Coronary artery (tissue), 2 donors: ENCODE measurements at regions not wholly inside any gene's neighbourhood (a gene's known extent, or its start where the extent isn't known, plus 50 kb on each side); places are given as distances from the start of the nearest gene placed in this dataset.
"Not testable (repeated sequence)": the region's sequence is repeated elsewhere in the genome, so short reads cannot be mapped to it uniquely, and the experiment has no call there.

ENCODE experiments used
- DNase-seq: peaks from one replicate; pipeline ENCODE4 v3.0.0-alpha.2; 2017; ENCODE audit warnings: low spot score
- H3K27ac ChIP-seq, 2 donors: fragments of 200-600 bp; sonication (generic); one replicate each; pipeline ENCODE4 v1.5.1; 2016 to 2019
- H3K4me3 ChIP-seq: fragments of 200-600 bp; sonication (generic); 2 replicates; pipeline ENCODE4 v1.5.1; 2016; ENCODE audit warnings: mild to moderate bottlenecking, moderate library complexity
- CTCF ChIP-seq: fragments of 200-600 bp; sonication (generic); IDR thresholded peaks from one replicate; pipeline ENCODE4 v1.5.1; 2019; ENCODE audit warnings: antibody characterized with exemption

DNA sequence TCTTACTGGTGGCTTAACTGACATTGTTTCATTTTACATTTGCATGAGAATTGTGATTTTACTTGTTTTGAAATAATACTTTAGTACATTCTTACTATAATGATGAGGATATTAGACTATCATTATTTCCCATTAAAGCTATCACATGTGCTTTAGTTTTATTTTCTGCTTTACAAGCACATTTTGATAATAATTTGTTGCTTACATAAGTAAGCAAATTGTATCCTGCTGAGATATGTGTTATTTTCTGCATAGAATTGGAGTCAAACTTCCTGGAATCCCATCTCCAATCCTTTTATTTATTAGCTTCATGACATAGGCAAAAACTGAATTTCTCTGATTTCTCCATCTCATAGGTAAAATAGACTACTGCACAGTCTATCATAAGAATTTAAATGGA lies 847.4 kb downstream of the DIPK2A start:
- no peak for TF ChIP-seq CTCF
- Histone ChIP-seq H3K4me3 (no peak overlapping the region), H3K27ac (no peak overlapping the region)
- DNase-seq: no peak

DNA sequence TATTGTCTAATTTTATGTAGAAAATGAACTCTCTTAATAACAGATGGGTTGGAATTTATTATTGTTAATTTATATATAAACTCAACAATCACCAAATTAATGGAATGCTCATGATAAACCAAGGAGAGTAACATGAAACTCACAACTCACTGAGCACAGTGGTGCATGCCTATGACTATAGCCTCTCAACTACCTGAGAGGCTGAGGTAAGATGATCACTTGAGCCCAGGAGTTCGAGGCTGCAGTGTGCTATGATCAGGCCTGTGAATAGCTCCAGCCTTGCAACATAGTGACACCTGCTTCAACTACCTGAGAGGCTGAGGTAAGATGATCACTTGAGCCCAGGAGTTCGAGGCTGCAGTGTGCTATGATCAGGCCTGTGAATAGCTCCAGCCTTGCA lies 848.6 kb downstream of the DIPK2A start:
- H3K4me3 ChIP-seq, H3K27ac ChIP-seq, DNase-seq: not testable (repeated sequence)

- no peak for TF ChIP-seq CTCF
- DNase-seq: no peak
- Histone ChIP-seq H3K27ac (no peak overlapping the region), H3K4me3 (no peak overlapping the region)
Measured at GRCh38 chr3:144820726-144821125, 849.1 kb downstream of the DIPK2A start.

DNA sequence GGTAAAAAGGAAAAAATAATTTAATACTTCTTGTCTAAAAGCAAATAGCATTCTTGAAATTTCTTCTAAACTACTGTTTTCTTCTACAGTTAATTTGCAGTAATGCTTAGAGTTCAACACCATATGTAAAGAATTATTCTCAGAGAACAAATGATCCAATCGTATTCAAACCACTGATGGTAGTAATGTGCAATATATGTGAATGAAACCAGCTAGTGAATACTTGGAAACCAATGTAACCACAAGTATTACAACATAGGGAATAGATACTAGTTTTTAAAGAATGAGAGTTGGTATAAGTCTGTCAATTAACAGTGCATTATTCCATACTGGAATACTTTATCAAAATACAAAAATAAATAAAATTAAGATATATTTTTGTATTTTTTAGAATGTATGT lies 850.0 kb downstream of the DIPK2A start:
- DNase-seq: no peak
- no peak overlapping the region for H3K27ac ChIP-seq
- no peak overlapping the region for H3K4me3 ChIP-seq
- no peak for TF ChIP-seq CTCF

- Histone ChIP-seq H3K27ac (no peak overlapping the region), H3K4me3 (no peak overlapping the region)
- DNase-seq: no peak
- no peak for TF ChIP-seq CTCF
Measured at GRCh38 chr3:144822671-144823070, 851.0 kb downstream of the DIPK2A start.

- no peak for DNase-seq
- TF ChIP-seq CTCF: no peak
- H3K27ac ChIP-seq: no peak overlapping the region
- H3K4me3 ChIP-seq: no peak overlapping the region
Measured at GRCh38 chr3:144831955-144832716, 860.5 kb downstream of the DIPK2A start.

GRCh38 chr3:144839991-144840390 lies 868.4 kb downstream of the DIPK2A start:
- DNase-seq: no peak
- TF ChIP-seq CTCF: no peak
- H3K4me3 ChIP-seq: no peak overlapping the region
- no peak overlapping the region for H3K27ac ChIP-seq
